ENCODE measurements at regions not wholly inside any gene's neighbourhood (a gene's known extent, or its start where the extent isn't known, plus 50 kb on each side); places are given as distances from the start of the nearest gene placed in this dataset.
"Not testable (repeated sequence)": the region's sequence is repeated elsewhere in the genome, so short reads cannot be mapped to it uniquely, and the experiment has no call there.

DNA sequence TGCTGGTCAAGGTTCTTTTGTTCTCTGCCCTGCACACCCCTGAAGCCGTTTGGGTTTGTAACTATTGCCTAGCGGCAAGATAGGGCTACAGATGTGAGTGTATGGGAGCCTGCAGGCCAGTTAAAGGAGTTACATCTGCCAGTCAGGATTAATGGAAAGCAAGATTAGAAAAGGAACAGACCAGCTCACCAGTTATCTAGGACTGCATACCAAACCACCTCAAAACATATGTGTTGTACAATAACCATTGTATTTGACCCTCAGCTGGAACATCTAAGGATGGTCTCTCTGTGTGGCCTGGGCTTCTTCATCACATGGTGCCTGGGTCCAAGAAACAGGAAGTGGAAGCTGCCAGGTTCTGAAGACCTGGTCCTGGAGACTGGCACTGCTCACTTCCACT is 52.5 kb upstream of the FBXO28 start:
- DNase-seq = no peak

DNA sequence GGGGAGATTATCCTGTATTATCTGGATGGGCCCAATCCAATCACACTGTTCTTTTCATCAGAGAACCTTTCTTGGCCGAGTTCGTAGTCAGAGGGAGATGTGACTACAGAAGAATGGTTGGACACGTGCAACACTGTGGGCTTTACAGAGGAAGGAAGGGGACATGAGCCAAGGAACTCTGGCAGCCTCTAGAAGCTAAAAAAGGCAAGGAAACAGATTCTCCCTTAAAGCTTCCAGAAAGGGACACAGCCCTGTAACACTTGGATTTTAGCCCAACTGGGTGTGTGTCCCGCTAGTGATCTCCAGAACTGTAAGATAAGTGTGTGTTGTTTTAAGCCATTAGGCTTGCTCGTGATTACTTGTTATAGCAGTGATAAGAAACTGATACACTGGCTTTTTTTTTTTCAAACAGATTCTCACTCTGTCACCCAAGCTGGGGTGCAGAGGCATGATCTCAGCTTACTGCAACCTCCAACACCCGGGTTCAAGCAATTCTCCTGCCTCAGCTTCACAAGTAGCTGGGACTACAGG is 53.9 kb upstream of the FBXO28 start:
- DNase-seq = no peak

DNA sequence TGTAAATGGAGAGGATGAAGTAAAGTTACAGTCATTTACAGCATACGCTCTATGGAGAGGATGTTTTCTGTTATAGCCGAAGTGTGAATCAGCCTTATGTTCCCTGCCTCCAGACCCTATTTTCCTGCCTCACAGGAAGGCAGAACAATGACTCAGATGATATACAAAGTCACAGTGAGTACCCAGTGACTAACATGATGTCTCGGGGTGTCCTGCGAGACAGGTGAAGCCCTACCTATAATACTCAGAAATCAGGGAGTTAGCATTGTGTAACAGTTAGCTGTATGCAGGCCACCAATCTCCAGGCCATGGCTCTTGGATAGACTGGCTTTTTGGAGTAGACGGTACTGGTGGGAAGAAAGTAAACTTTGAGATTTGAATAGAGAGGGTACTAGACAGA is 55.6 kb upstream of the FBXO28 start:
- no peak for DNase-seq

DNA sequence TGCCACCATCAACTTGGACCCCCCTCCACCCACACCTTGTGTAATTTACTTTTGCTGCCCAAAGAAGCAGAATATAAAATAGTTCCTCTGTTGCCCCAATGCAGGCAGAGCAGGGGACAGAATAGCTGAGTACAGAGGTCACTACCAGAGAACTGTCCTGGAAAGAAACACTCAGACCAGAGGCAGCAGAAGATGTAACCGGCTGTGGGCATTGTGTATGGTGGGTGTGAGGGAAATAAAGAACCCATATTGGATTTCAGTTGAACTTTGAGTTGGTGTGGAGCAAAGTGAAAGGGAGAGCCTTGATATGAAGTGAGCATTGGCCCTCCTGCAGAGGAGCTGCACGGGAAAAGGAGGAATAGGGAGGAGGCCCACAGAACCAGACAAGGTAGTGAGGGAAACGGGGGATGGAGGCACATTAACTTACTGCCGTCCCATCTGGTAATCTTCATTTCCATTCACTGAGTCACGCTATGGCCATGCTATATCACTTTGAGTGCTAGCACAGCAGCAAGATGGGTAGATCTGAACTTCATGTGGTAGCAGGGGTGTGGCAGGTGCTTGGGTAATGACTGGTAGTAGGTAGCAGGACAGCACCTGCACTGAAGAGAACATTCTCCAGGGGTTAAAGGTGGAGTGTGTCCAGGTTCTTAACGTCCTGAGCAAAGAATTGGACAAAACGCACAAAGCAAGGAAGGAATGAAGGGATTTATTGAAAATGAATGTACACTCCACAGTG is 56.3 kb upstream of the FBXO28 start:
- DNase-seq = no peak

DNA sequence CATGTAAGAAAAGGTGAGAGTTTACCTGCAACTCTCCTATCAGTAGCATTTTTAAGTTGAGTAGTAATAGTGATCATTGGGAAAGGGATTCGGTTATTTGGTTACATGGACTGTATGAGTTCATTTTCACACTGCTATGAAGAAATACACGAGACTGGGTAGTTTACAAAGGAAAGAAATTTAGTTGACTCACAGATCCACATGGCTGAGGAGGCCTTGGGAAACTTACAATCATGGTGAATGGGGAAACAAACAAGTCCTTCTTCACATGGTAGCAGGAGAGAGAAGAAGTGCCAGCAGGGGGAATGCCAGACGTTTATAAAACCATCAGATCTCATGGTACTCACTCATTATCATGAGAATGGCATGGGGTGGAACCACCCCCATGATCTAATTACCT is 59.3 kb upstream of the FBXO28 start:
- DNase-seq = no peak

DNA sequence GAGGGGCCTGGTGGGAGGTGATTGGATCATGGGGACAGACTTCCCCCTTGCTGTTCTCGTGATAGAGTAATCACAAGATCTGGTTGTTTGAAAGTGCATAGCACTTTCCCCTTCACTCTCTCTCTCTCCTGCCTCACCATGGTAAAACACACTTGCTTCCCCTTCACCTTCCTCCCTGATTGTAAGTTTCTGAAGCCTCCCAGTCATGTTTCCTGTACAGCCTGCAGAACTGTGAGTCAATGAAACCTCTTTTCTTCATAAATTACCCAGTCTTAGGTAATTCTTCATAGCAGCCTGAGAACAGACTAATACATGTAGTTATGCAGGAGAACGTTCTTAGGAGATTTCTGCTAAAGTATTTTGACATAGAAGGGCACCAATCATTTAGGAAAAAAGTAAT is 59.9 kb upstream of the FBXO28 start:
- no peak for DNase-seq

DNA sequence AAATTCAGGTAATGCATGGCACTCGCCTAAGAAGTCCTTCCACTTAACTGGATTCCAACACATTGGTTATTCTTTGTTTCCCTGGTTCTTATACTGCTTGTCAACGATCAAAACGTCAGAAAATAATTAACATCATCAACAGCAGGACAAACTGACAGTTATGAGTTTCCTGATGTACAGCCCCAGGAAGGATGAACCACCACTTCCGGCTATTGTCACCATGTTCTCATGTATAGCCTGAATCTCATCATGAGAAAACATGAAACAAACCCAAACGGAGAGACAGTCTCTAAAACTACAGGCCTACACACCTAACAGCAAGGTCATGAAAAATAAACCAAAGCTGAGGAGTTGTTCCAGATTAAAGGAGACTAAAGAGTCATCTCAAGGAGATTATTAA is 60.5 kb upstream of the FBXO28 start:
- DNase-seq = no peak

DNA sequence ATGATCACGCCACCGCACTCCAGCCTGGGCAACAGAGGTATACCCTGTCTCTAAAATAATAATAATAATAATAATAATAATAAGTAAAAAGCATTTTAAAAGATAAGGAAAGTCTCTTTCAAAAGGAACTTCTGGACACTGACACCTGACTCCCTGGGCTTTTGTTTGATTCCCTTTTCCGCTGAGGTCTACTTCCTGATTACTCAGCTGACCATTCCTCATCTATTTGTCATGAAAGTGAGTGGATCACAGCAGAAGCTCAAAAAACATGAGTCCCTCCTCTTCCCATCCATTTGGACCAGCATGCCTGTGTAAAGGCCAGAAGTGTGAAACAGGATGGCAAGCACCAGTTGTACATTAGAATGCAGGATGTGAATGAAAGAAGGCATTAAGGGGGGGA is 61.1 kb upstream of the FBXO28 start:
- no peak for DNase-seq

DNA sequence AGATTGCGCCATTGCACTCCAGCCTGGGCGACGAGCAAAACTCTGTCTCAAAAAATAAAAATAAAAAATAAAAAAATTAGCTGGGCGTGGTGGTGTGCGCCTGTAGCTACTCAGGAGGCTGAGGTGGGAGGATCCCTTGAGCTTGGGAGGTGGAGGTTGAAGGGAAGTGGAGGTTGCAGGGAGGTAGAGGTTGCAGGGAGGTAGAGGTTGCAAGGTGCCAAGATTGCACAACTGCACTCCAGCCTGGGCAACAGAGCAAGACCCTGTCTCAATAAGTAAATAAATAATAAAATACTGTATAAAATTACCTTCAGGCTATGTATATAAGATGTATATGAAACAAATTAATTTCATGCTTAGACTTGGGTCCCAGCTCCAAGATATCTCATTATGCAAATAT is 62.1 kb upstream of the FBXO28 start:
- not testable (repeated sequence) for DNase-seq

DNA sequence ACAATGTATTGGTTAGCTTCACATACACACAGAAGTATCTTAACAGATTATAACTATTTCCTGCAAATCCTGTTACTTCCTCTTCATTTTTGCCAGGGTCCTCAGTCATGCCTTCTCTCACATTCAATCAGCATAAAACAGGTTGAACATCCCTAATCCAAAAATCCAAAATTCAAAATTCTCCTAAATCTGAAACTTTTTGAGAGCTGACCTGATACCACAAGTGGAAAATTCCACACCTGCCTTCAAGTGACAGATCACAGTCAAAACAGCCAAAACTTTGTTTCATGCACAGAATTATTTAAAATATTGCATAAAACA is 62.9 kb upstream of the FBXO28 start:
- no peak for DNase-seq

DNA sequence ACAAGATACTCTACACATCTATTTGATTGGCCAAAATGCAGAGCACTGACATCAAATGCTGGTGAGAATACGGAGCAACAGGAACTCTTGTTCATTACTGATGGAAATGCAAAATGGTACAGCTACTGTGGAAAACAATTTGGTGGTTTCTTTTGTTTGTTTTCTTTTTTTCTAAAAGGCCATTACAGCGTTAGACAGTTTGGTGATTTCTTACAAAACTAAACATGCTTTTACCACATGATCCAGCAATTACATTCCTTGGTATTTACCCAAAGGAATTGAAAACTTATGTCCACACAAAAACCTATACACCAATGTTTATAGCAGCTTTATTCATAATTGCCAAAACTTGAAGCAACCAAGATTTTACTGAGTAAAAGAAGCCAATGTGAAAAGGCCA is 66.4 kb upstream of the FBXO28 start:
- DNase-seq = no peak

DNA sequence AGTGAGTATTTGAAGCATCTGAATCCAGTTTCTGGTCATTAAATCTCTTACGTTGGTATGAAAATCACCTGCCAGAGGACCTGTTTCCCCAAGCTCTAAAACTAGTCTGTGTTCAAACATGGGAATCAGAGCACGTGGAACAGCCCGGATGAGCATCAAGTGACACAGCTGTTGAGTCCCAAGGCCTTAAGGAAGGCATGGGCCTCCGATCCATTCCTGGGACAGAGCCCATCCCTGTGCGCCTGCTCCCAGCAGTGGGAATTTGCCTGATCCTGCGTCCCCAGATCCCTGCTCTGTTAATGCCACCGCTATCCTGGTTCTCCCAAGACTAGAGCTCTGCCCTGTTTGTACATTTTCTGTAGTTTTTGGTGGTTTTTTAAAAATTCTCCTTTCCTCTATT is 68.4 kb upstream of the FBXO28 start:
- no peak for DNase-seq

DNA sequence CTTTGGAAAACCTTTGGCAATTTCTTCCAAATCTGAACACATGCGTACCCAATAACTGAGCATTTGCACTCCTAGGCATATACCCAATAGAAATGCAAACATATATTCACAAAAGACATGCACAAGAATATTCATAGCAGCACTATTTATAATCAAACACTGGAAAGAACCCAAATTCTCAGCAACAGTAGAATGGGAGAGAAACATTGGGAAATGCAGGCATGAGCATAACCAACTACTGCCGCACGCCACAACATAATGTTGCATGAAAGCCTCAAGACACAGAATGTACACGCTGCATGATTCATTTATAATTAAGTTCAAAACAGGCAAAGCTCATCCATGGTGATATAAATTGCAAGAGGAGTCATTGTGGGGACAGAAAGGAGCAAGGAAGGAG is 69.5 kb upstream of the FBXO28 start:
- DNase-seq = no peak

DNA sequence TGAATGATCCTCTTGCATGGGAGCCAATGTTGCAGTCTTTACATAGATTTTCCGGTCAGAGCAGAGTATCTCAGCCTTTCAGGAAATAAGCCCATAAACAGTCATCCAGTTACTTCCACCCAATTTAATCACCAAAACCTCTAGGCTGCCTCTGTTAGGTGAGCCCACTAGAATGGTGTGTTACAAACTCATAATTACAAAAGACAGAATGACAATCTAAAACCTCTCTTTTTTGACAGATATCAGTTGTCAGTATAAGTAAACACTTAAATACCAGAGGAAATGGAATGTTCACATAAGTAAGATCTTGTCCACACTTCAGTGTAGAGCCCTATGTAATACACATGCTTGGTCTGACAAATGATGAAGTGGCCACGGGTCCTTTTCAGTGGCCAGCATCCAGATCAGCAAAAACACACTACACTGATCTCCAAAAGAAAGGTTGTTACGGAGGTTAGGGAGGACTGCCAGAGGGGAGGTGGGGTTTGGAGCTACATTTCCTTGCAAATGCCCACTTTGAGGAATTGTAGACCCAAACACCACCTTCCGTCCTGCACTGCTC is 71.3 kb upstream of the FBXO28 start:
- DNase-seq = no peak

DNA sequence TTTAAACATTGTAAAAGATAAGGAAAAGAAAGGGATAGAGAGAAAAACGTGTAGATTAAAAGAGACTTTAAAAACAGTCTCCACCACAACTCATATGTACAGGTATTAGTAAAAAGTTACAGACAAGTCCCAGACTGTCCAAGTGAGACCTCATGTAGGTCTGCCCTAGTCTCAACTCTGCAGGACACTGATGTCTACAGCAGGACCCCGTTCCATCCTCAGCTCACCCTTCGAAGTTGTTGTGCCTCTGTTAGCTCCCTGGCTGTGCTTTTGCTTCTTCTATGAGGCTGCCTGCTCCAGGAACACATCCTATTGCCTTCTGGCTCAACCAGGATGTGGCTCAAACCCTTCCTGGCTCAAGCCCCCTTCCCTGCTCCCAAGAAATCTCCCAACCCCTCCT is 72.9 kb upstream of the FBXO28 start:
- DNase-seq = no peak

DNA sequence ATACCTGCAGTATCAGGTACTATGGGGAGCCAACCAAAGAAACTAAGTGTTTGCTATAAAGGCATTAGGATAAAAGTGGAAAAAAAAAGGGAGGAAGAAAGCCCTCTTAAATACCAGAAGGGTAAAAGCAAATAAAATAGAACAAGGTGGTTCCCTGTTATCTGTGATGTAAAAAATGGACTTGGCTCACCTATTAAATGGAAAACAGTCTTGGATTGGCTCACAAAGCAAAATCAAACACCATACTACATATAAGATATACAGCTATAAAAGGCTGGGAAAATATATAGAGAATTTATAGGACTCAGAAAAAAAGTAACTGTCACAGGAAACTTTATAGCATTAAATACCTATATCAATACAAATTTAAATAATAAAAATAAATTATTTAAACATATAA is 73.5 kb upstream of the FBXO28 start:
- DNase-seq = not testable (repeated sequence)

DNA sequence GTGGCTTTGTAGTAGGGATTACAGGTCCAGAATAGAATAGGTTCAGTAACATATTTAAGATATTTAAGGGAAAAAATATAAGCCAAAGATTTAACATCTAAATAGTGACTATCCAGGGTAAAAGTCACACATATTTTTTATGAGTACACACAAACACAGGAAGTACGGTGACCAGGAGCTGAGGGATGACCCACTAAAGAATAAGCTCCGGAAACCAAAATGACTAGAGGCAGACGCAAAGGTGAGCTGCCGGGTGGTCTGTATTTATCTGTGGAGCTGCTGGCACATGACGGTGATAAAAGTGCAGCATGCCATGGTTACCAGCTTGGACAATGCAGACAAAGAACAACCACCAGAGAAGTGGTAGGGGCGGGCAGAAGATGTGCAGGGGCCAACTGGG is 73.9 kb upstream of the FBXO28 start:
- DNase-seq = not testable (repeated sequence)

DNA sequence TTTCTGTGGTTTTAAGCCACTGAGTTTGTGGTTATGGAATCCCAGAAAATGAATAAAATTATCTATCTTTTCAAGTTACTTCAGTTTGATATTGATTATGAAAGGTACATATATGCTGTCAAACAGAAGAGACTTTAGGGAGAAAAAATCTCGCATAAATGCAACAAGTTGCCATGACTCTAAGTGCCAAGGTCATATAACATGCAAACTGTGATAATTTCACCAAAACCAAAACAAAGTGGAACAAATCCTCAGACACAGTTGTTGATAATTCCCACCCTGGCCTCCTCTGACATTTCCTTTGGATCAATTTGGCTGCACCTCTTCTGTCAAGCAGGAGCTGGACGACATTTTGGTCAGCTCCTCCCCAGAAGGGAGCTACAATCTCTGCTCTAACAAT is 75.1 kb upstream of the FBXO28 start:
- DNase-seq = not testable (repeated sequence)

DNA sequence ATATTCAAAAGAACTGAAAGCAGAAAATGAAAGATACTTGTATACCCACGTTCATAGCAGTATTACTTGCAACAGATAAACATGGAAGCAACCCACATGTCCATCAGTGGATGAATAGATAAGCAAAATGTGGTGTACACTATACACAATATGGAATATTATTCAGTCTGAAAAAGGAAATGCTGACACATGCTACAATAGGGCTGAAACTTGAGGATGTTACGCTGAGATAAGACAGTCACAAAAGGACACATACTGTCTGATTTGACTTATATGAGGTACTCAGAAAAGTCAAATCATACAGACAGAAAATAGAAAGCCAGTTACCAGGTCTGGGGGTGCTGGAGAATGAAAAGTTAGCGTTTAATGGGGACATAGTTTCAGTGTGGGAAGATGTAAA is 76.5 kb upstream of the FBXO28 start:
- DNase-seq = not testable (repeated sequence)

DNA sequence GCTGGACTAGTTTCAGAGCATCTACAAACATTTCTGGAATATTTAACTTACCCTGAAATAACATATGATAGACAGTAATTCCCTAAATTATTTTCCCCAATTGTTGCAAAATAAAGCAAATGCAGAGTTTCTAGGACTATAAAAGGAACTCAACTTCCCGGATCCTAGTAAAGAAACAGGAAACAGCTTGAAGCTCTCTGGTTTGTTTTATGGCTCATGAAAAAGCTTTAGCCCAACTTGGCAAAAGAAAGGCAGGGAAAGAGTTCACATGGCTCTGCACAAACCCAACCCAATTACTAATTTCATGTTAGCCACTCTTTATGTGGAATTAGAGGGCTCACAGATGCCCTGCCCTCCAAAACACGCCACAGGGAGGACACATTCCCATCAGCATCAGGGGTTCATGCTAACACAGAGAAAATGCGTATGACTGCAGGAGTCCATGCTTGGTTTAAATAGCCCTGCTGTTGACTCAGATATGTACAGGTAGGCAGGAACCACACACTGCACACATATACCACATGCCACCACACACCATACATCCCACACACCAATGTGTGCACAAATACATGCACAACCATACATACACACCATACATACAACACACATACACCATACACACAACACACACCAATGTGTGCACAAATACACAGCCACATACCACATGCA is 81.2 kb upstream of the FBXO28 start:
- not testable (repeated sequence) for DNase-seq

DNA sequence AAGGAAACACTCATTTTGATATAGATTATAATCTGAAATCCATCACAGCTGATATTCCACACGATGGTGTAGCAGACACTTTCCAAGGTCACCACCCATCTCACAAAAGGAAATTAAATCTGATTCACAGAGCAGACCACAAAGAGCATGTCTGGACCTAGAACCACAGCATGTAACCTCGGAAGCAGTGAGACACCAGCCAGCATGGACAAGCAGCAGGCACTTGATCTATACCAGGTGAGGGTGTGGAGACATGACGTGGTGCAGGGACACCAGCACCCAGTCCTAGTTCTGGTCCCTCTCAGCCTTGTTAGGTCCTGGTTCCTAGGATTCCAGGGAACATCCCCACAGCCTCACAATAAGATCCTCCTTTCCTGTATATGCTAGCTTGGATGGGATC is 81.9 kb upstream of the FBXO28 start:
- DNase-seq = not testable (repeated sequence)

DNA sequence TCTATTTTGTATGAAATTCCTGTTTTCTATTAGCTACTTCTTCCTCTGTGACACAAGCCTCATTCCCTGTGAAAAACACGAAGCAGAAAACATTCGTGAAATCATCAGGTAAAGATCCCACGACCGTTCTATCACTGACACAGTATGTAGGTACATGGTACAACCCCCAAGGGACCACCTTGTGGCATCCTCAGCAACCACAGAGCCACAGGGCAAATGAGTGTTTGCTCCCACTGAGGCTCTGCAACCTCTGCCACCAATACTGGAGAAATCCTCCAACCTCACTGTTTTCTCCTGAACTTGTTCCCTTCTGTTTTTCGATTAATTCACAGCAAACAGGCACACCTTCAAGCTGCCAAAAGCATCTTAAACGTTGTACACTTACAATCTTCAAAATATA is 83.7 kb upstream of the FBXO28 start:
- not testable (repeated sequence) for DNase-seq

DNA sequence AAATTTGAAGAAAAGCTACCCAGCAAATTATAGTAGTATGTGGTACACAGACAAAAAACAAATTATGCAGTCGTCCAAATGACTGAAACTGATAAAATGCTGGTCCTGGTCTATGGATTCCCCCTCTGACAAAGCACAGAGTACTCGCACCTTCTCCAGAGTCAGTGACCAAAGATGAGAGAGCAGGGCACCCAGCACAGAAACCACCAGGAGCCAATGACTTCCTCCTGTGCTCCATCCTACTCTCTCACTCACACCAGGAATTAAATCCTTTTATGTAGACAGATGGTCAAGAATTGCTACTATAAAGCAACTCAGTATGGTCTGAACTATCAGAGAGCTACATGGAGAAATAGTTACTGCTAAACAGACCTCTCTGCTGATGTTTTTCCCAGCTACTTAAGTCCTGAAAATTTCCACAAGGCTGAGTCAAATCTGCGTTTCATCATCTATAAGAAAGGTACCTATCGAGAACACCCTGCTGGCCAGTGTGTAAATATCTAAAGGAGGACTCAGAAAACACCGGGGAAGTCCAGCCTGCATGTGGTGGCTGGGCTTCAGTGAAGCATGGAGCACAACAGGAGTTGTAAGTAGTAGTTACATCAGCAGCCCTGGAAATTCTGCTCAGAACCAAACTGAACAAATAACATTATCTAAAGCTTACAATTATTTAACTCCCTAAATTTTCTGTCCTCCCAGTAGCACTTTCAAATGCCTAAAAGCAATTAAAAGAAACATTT is 84.5 kb upstream of the FBXO28 start:
- not testable (repeated sequence) for DNase-seq

DNA sequence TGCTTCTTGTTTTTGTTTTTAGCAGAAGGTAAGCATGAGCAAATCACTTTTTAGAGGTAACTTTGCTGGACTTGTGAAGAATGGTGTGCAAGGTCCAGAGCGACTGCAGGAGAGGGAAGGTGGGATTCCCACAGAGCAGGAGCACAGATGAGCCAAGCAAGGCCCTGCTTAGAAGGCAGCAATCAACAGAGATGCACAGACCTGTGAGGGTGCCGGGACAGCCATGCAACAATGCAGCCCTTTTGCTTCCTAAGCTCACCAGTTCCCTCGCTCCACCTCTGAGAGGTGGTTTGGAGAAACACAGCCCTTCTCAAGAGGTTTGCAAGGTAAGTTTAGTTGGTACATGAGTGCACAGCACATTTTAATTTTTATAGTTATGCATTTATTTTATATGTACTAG is 85.1 kb upstream of the FBXO28 start:
- DNase-seq = not testable (repeated sequence)

Measured in DMS79 (cell line).